Natural killer cell treated with Interleukin-12 subunit alpha and Interleukin-12 subunit beta and Interleukin-15 and Interleukin-18, amount 100 ng/mL, for 72 hours (primary cell): ENCODE measurements at regions not wholly inside any gene's neighbourhood (a gene's known extent, or its start where the extent isn't known, plus 50 kb on each side); places are given as distances from the start of the nearest gene placed in this dataset.

Experiments used
- ATAC-seq, 2 donors: fragments of 150-1000 bp; cut with Tn5 transposase in 1 of 2; sonication (Bioruptor Pico), chemical (Tn5 transposase) in 1 of 2; 2 replicates each; pipeline ENCODE4 v1.10.0; 2021
- DNase-seq: peaks from one replicate; pipeline ENCODE4 v3.0.0; 2022; ENCODE audit warnings: low spot score
- H3K27ac Mint-ChIP-seq, 2 donors: 1 replicate in 1 of 2; 2 replicates in 1 of 2; pipeline ENCODE4 v1.8.0; 2022; ENCODE audit warnings: mixed read lengths in 2 of 2, mild to moderate bottlenecking in 1 of 2, moderate library complexity in 1 of 2
- H3K27me3 Mint-ChIP-seq, 2 donors: 1 replicate in 1 of 2; 2 replicates in 1 of 2; pipeline ENCODE4 v1.8.0; 2022; ENCODE audit warnings: mixed read lengths in 2 of 2
- H3K36me3 Mint-ChIP-seq: one replicate; pipeline ENCODE4 v1.8.0; 2022; ENCODE audit warnings: mixed read lengths
- H3K4me1 Mint-ChIP-seq, 2 donors: 1 replicate in 1 of 2; 2 replicates in 1 of 2; pipeline ENCODE4 v1.8.0; 2022; ENCODE audit warnings: low read depth in 2 of 2, mixed read lengths in 2 of 2, mild to moderate bottlenecking in 1 of 2
- H3K4me3 Mint-ChIP-seq: one replicate; pipeline ENCODE4 v1.8.0; 2022; ENCODE audit warnings: mixed read lengths
- H3K9me3 Mint-ChIP-seq: 2 replicates; pipeline ENCODE4 v1.8.0; 2022; ENCODE audit warnings: mixed read lengths

GRCh38 chr2:194345347-194345746, 1311.7 kb upstream of the SLC39A10 start:
- no peaks in the 10 kb centered on the region for H3K36me3 Mint-ChIP-seq
- no peak overlapping the region for H3K27ac Mint-ChIP-seq
- no peak for DNase-seq

GRCh38 chr2:194343167-194343566, 1313.9 kb upstream of the SLC39A10 start:
- Mint-ChIP-seq H3K27me3 (no peaks in the 10 kb centered on the region), H3K36me3 (no peaks in the 10 kb centered on the region), H3K9me3 (peaks cover 5% of the 10 kb centered on the region), H3K27ac (no peak overlapping the region), H3K4me3 (no peak overlapping the region), H3K4me1 (peaks cover 0 to 4% of the 10 kb centered on the region in 2 donors)
- no peak for ATAC-seq
- DNase-seq = no peak

More at GRCh38 chr2:194345347-194345746, 1311.7 kb upstream of the SLC39A10 start:
- Mint-ChIP-seq H3K4me1 (no peaks in the 10 kb centered on the region), H3K27me3 (no peaks in the 10 kb centered on the region), H3K9me3 (no peaks in the 10 kb centered on the region), H3K4me3 (no peak overlapping the region)
- no peak for ATAC-seq

- no peaks in the 10 kb centered on the region for H3K4me1 Mint-ChIP-seq
- no peaks in the 10 kb centered on the region for H3K27me3 Mint-ChIP-seq
- no peak for DNase-seq
- H3K9me3 Mint-ChIP-seq = peaks cover 4% of the 10 kb centered on the region
- no peaks in the 10 kb centered on the region for H3K36me3 Mint-ChIP-seq
- H3K27ac Mint-ChIP-seq = no peak overlapping the region
- ATAC-seq = no peak
- no peak overlapping the region for H3K4me3 Mint-ChIP-seq
Observed at GRCh38 chr2:194332799-194333490, 1324.1 kb upstream of the SLC39A10 start.

GRCh38 chr2:194328456-194328855, 1328.6 kb upstream of the SLC39A10 start:
- no peak overlapping the region for H3K27ac Mint-ChIP-seq
- H3K4me1 Mint-ChIP-seq = no peaks in the 10 kb centered on the region
- ATAC-seq = no peak

GRCh38 chr2:194327196-194327888, 1329.7 kb upstream of the SLC39A10 start:
- Mint-ChIP-seq H3K4me1 (no peaks in the 10 kb centered on the region), H3K27ac (no peak overlapping the region), H3K27me3 (no peaks in the 10 kb centered on the region), H3K9me3 (no peaks in the 10 kb centered on the region), H3K36me3 (no peaks in the 10 kb centered on the region), H3K4me3 (no peak overlapping the region)
- ATAC-seq (no peak), DNase-seq (no peak)

More at GRCh38 chr2:194328456-194328855, 1328.6 kb upstream of the SLC39A10 start:
- peaks cover 4% of the 10 kb centered on the region for H3K9me3 Mint-ChIP-seq
- H3K4me3 Mint-ChIP-seq = no peak overlapping the region
- no peaks in the 10 kb centered on the region for H3K27me3 Mint-ChIP-seq
- H3K36me3 Mint-ChIP-seq = no peaks in the 10 kb centered on the region
- no peak for DNase-seq

GRCh38 chr2:194323740-194324139, 1333.3 kb upstream of the SLC39A10 start:
- Mint-ChIP-seq H3K27me3 (no peaks in the 10 kb centered on the region), H3K4me1 (peaks cover 0 to 8% of the 10 kb centered on the region in 2 donors), H3K27ac (no peak overlapping the region), H3K36me3 (no peaks in the 10 kb centered on the region), H3K9me3 (no peaks in the 10 kb centered on the region), H3K4me3 (no peak overlapping the region)
- ATAC-seq (no peak), DNase-seq (no peak)

GRCh38 chr2:194320520-194320919, 1336.5 kb upstream of the SLC39A10 start:
- Mint-ChIP-seq H3K4me1 (peaks cover 0 to 8% of the 10 kb centered on the region in 2 donors), H3K36me3 (no peaks in the 10 kb centered on the region), H3K4me3 (no peak overlapping the region), H3K27me3 (no peaks in the 10 kb centered on the region), H3K27ac (no peak overlapping the region), H3K9me3 (no peaks in the 10 kb centered on the region)
- peak in 1 of 2 donors; percentile 52 for ATAC-seq
- DNase-seq = no peak

GRCh38 chr2:194319222-194319992, 1337.6 kb upstream of the SLC39A10 start:
- DNase-seq = no peak
- Mint-ChIP-seq H3K27me3 (no peaks in the 10 kb centered on the region), H3K36me3 (no peaks in the 10 kb centered on the region), H3K4me1 (peaks cover 0 to 8% of the 10 kb centered on the region in 2 donors), H3K27ac (no peak overlapping the region), H3K4me3 (no peak overlapping the region), H3K9me3 (peaks cover under 1% of the 10 kb centered on the region)
- no peak for ATAC-seq

- ATAC-seq (no peak), DNase-seq (no peak)
- no peaks in the 10 kb centered on the region for H3K36me3 Mint-ChIP-seq
- no peaks in the 10 kb centered on the region for H3K4me1 Mint-ChIP-seq
- H3K9me3 Mint-ChIP-seq = peaks cover 5% of the 10 kb centered on the region
- no peaks in the 10 kb centered on the region for H3K27me3 Mint-ChIP-seq
- no peak overlapping the region for H3K27ac Mint-ChIP-seq
- no peak overlapping the region for H3K4me3 Mint-ChIP-seq
Observed at GRCh38 chr2:194314042-194314441, 1343.0 kb upstream of the SLC39A10 start.

GRCh38 chr2:194304191-194304590, 1352.8 kb upstream of the SLC39A10 start:
- ATAC-seq (no peak), DNase-seq (no peak)
- Mint-ChIP-seq H3K4me3 (no peak overlapping the region), H3K4me1 (no peaks in the 10 kb centered on the region), H3K27ac (no peak overlapping the region), H3K36me3 (no peaks in the 10 kb centered on the region), H3K9me3 (peaks cover 14% of the 10 kb centered on the region), H3K27me3 (no peaks in the 10 kb centered on the region)

GRCh38 chr2:194301946-194302345, 1355.1 kb upstream of the SLC39A10 start:
- Mint-ChIP-seq H3K4me3 (no peak overlapping the region), H3K36me3 (no peaks in the 10 kb centered on the region), H3K9me3 (peaks cover 10% of the 10 kb centered on the region), H3K27me3 (no peaks in the 10 kb centered on the region), H3K4me1 (no peaks in the 10 kb centered on the region), H3K27ac (no peak overlapping the region)
- ATAC-seq (no peak), DNase-seq (no peak)

- ATAC-seq (no peak), DNase-seq (no peak)
- Mint-ChIP-seq H3K27me3 (no peaks in the 10 kb centered on the region), H3K4me3 (no peak overlapping the region), H3K9me3 (no peaks in the 10 kb centered on the region), H3K27ac (no peak overlapping the region), H3K36me3 (no peaks in the 10 kb centered on the region), H3K4me1 (no peaks in the 10 kb centered on the region)
Observed at GRCh38 chr2:194294156-194294555, 1362.9 kb upstream of the SLC39A10 start.

GRCh38 chr2:194291104-194291503, 1365.9 kb upstream of the SLC39A10 start:
- Mint-ChIP-seq H3K4me3 (no peak overlapping the region), H3K9me3 (no peaks in the 10 kb centered on the region), H3K36me3 (no peaks in the 10 kb centered on the region), H3K4me1 (no peaks in the 10 kb centered on the region), H3K27ac (no peak overlapping the region), H3K27me3 (no peaks in the 10 kb centered on the region)
- DNase-seq (no peak), ATAC-seq (no peak)
